ENCODE measurements at regions not wholly inside any gene's neighbourhood (a gene's known extent, or its start where the extent isn't known, plus 50 kb on each side); places are given as distances from the start of the nearest gene placed in this dataset.
A peak's percentile ranks its signal among the peaks of the same experiment; 100 is the strongest.

DNA sequence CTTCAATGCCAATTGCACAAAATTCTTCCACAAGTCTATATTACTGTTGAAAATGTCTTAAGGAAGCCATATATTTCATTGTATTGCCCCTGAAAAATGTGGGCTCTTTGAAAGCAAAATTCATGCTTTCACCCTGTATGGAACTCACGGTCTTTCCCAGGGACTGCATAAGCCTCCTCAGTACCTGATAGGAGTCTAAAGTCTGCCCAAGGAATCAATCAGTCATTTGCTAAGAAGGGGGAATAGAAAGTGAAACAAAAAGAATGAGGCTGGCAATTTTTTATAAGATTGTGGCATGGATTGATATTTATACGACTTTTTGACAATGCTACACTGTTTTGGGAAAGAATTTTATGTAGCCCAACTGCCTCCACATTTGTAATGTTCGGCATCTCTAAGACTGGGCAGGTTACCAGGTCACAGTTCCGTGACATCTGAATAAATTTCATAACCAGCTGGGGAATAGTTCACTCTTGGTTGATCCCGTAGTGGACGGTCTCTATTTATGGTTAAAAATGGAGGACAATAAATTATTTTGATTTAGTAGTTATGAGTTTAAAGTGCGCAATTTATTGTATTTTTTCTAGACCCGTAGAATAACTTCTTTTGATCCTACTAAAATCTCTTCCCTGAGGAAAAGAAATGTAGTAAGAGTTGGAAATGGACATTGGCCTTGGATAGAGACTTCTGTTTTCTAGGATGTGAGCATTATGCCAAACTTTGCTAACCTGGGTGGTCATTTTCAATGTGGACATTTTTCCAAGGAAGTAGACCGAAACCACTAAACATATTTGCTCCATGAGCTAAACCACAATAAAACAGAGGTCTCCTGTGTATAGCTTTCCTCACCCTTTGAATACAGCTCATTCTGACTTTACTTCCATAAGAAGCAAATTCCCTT is 1585.4 kb downstream of the EFNB2 start:
- no peaks in the 10 kb centered on the region for H3K27me3 ChIP-seq
- intact Hi-C loops (cut with DNase I) = no loop called here
- no peaks in the 10 kb centered on the region for H3K36me3 ChIP-seq
- whole genome bisulfite sequencing = 86% methylated on average over 9 of the region's 9 CpGs
- H3K27ac ChIP-seq (replicated peaks in 1 of 4) = no peak overlapping the region
- peak overlapping the region in 1 of 4 donors; percentile 20 for H3K4me3 ChIP-seq
- H3K4me1 ChIP-seq = no peaks in the 10 kb centered on the region
- no peak for TF ChIP-seq EP300 (IDR thresholded peaks at IDR 0.05)
- TF ChIP-seq POLR2AphosphoS5 (IDR thresholded peaks at IDR 0.05) = no peak
- no peak for TF ChIP-seq POLR2A (IDR thresholded peaks at IDR 0.05; ENCODE audit: low read depth)
- no peak for TF ChIP-seq CTCF (IDR thresholded peaks at IDR 0.05)
- no peaks in the 10 kb centered on the region for H3K9me3 ChIP-seq
- no peak for DNase-seq (ENCODE audit: extremely low spot score)

GRCh38 chr13:104944176-104944575 is 1591.3 kb downstream of the EFNB2 start:
- no peak overlapping the region for H3K4me3 ChIP-seq
- DNase-seq (ENCODE audit: extremely low spot score) = no peak
- intact Hi-C loops (cut with DNase I) = no loop called here
- no peaks in the 10 kb centered on the region for H3K9me3 ChIP-seq
- TF ChIP-seq POLR2A (IDR thresholded peaks at IDR 0.05; ENCODE audit: low read depth) (no peak), CTCF (IDR thresholded peaks at IDR 0.05) (no peak), EP300 (IDR thresholded peaks at IDR 0.05) (no peak), POLR2AphosphoS5 (IDR thresholded peaks at IDR 0.05) (no peak)
- H3K27ac ChIP-seq (replicated peaks in 1 of 4) = no peak overlapping the region
- WGBS = 65% methylated on average over 2 of the region's 2 CpGs
- no peaks in the 10 kb centered on the region for H3K36me3 ChIP-seq
- no peaks in the 10 kb centered on the region for H3K27me3 ChIP-seq
- H3K4me1 ChIP-seq = no peaks in the 10 kb centered on the region

- Histone ChIP-seq H3K9me3 (no peaks in the 10 kb centered on the region), H3K36me3 (no peaks in the 10 kb centered on the region), H3K27ac (replicated peaks in 1 of 4) (no peak overlapping the region), H3K27me3 (no peaks in the 10 kb centered on the region), H3K4me3 (no peak overlapping the region), H3K4me1 (no peaks in the 10 kb centered on the region)
- no peak for DNase-seq (ENCODE audit: extremely low spot score)
- no peak for TF ChIP-seq EP300 (IDR thresholded peaks at IDR 0.05)
- no peak for TF ChIP-seq CTCF (IDR thresholded peaks at IDR 0.05)
- no peak for TF ChIP-seq POLR2AphosphoS5 (IDR thresholded peaks at IDR 0.05)
- TF ChIP-seq POLR2A (IDR thresholded peaks at IDR 0.05; ENCODE audit: low read depth) = no peak
- 78% methylated on average over 3 of the region's 3 CpGs for WGBS
- intact Hi-C loops (cut with DNase I) = no loop called here
These were observed 1592.1 kb downstream of the EFNB2 start for GRCh38 chr13:104943331-104943730.

GRCh38 chr13:104937881-104938280 is 1597.6 kb downstream of the EFNB2 start:
- DNase-seq (ENCODE audit: extremely low spot score) = no peak
- Histone ChIP-seq H3K27me3 (no peaks in the 10 kb centered on the region), H3K36me3 (no peaks in the 10 kb centered on the region), H3K9me3 (no peaks in the 10 kb centered on the region), H3K27ac (replicated peaks in 1 of 4) (no peak overlapping the region), H3K4me1 (no peaks in the 10 kb centered on the region), H3K4me3 (no peak overlapping the region)
- no peak for TF ChIP-seq POLR2AphosphoS5 (IDR thresholded peaks at IDR 0.05)
- no peak for TF ChIP-seq EP300 (IDR thresholded peaks at IDR 0.05)
- no peak for TF ChIP-seq CTCF (IDR thresholded peaks at IDR 0.05)
- 90% methylated on average over 7 of the region's 7 CpGs for WGBS
- intact Hi-C loops (cut with DNase I) = no loop called here

All from esophagus muscularis mucosa (tissue), 4 donors.